SK-N-SH treated with all-trans-retinoic acid at 6 μM for 48 hours (cell line): ENCODE measurements at regions not wholly inside any gene's neighbourhood (a gene's known extent, or its start where the extent isn't known, plus 50 kb on each side); places are given as distances from the start of the nearest gene placed in this dataset.

Experiments used
- ATAC-seq: fragments of 200-7000 bp; cut with Tn5 transposase; 3 replicates; pipeline ENCODE4 v1.9.1; 2020; ENCODE audit warnings: mild to moderate bottlenecking, moderate library complexity
- ARNTL ChIP-seq: fragments of 450-650 bp; formaldehyde crosslinking; IDR thresholded peaks from 2 replicates; pipeline ENCODE4 v1.5.0; 2020; ENCODE audit warnings: low read depth, mild to moderate bottlenecking, moderate library complexity, borderline replicate concordance
- BACH2 ChIP-seq: fragments of 250-450 bp; sonication (Bioruptor Pico); IDR thresholded peaks from 2 replicates; pipeline ENCODE4 v1.9.0; 2021; ENCODE audit warnings: mild to moderate bottlenecking, borderline replicate concordance
- CREB5 ChIP-seq: fragments of 250-450 bp; sonication (Bioruptor Pico); IDR thresholded peaks from 2 replicates; pipeline ENCODE4 v1.5.1; 2020; ENCODE audit warnings: low read depth, mild to moderate bottlenecking, moderate library complexity
- CSDC2 ChIP-seq: fragments of 250-450 bp; sonication (Bioruptor Pico); IDR thresholded peaks from 2 replicates; pipeline ENCODE4 v1.5.0; 2020; ENCODE audit warnings: mild to moderate bottlenecking, moderate library complexity
- ESRRG ChIP-seq: fragments of 250-450 bp; sonication (Bioruptor Pico); IDR thresholded peaks from 2 replicates; pipeline ENCODE4 v1.6.1; 2021; ENCODE audit warnings: mild to moderate bottlenecking
- GLIS3 ChIP-seq: fragments of 250-450 bp; sonication (Bioruptor Pico); IDR thresholded peaks from 2 replicates; pipeline ENCODE4 v1.5.0; 2020; ENCODE audit warnings: mild to moderate bottlenecking, moderate library complexity
- ISL1 ChIP-seq: fragments of 250-450 bp; sonication (Bioruptor Pico); IDR thresholded peaks from 2 replicates; pipeline ENCODE4 v2.1.2; 2022; ENCODE audit warnings: mild to moderate bottlenecking, moderate library complexity
- OSR1 ChIP-seq: fragments of 250-450 bp; sonication (Bioruptor Pico); IDR thresholded peaks from 2 replicates; pipeline ENCODE4 v1.8.0; 2022; ENCODE audit warnings: moderate library complexity, mild to moderate bottlenecking, inconsistent platforms
- POU6F1 ChIP-seq: fragments of 250-450 bp; sonication (Bioruptor Pico); IDR thresholded peaks from 2 replicates; pipeline ENCODE4 v1.8.0; 2021; ENCODE audit warnings: low read depth, mild to moderate bottlenecking, moderate library complexity, borderline replicate concordance
- RARB ChIP-seq: fragments of 250-450 bp; sonication (Bioruptor Pico); IDR thresholded peaks from 2 replicates; pipeline ENCODE4 v1.8.0; 2021; ENCODE audit warnings: mild to moderate bottlenecking, moderate library complexity
- SNAI2 ChIP-seq: fragments of 250-450 bp; sonication (Bioruptor Pico); IDR thresholded peaks from 2 replicates; pipeline ENCODE4 v1.5.0; 2020; ENCODE audit warnings: mild to moderate bottlenecking, moderate library complexity
- TCF4 ChIP-seq: fragments of 250-450 bp; sonication (Bioruptor Pico); IDR thresholded peaks from 2 replicates; pipeline ENCODE4 v1.8.0; 2021; ENCODE audit warnings: mild to moderate bottlenecking, moderate library complexity, borderline replicate concordance
- TOX ChIP-seq: fragments of 250-450 bp; sonication (Bioruptor Pico); IDR thresholded peaks from 2 replicates; pipeline ENCODE4 v1.8.0; 2021; ENCODE audit warnings: mild to moderate bottlenecking, moderate library complexity, borderline replicate concordance
- TSHZ2 ChIP-seq: fragments of 250-450 bp; sonication (Bioruptor Pico); IDR thresholded peaks from 2 replicates; pipeline ENCODE4 v1.5.0; 2020; ENCODE audit warnings: mild to moderate bottlenecking, moderate library complexity
- ZC3H10 ChIP-seq: fragments of 250-450 bp; sonication (Bioruptor Pico); IDR thresholded peaks from 2 replicates; pipeline ENCODE4 v1.5.1; 2021; ENCODE audit warnings: mild to moderate bottlenecking, moderate library complexity
- ZFP3 ChIP-seq: fragments of 250-450 bp; sonication (Bioruptor Pico); IDR thresholded peaks from 2 replicates; pipeline ENCODE4 v1.5.0; 2020; ENCODE audit warnings: mild to moderate bottlenecking, moderate library complexity
- ZFP30 ChIP-seq: fragments of 450-650 bp; formaldehyde crosslinking; IDR thresholded peaks from 2 replicates; pipeline ENCODE4 v1.5.0; 2022; ENCODE audit warnings: mild to moderate bottlenecking, moderate library complexity
- ZNF565 ChIP-seq: fragments of 450-650 bp; formaldehyde crosslinking; conservative IDR thresholded peaks from 2 replicates; pipeline ENCODE4 v1.5.0; 2020; ENCODE audit warnings: low read depth, mild to moderate bottlenecking, moderate library complexity
- ZNF70 ChIP-seq: fragments of 450-650 bp; formaldehyde crosslinking; IDR thresholded peaks from 2 replicates; pipeline ENCODE4 v1.5.0; 2020; ENCODE audit warnings: mild to moderate bottlenecking, moderate library complexity
- ZNF8 ChIP-seq: fragments of 450-650 bp; formaldehyde crosslinking; IDR thresholded peaks from 2 replicates; pipeline ENCODE4 v1.5.0; 2020; ENCODE audit warnings: mild to moderate bottlenecking, moderate library complexity
- TF ChIP-seq, protein P1 (sequence below): fragments of 250-450 bp; sonication (Bioruptor Pico); IDR thresholded peaks from 2 replicates; pipeline ENCODE4 v1.5.1; 2021; ENCODE audit warnings: mild to moderate bottlenecking, moderate library complexity

DNA sequence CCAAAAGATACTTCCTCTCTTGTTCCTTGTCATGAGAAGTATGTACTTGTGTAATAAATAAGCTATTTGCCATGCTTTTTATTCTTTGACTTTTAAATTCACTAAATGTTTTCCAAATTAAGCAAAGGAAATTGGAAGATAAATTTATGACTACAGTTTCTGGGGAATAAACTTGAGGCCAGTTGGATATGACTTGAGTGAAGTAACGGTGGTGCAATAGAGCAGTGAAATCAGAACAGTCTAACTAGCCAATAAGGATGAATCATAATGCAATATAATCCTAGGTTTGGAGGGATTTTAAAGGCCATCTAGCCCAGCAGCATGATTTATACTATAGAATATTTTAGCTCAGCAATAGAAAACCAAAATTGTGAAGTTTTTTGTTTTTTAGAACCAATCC lies 183.8 kb upstream of the TCF21 start (continued):
- TF ChIP-seq TSHZ2 (no peak), ESRRG (no peak), ZFP3 (CRISPR knock-in tag) (no peak), TOX (no peak), ZNF565 (CRISPR knock-in tag) (no peak)

- TF ChIP-seq ZNF70 (CRISPR knock-in tag), result no peak
- no peak for TF ChIP-seq ARNTL (CRISPR knock-in tag)
- TF ChIP-seq POU6F1 (CRISPR knock-in tag), result no peak
- no peak for TF ChIP-seq RARB
- no peak for TF ChIP-seq ZFP30 (CRISPR knock-in tag)
- TF ChIP-seq CSDC2 (CRISPR knock-in tag), result no peak
- TF ChIP-seq TCF4 (CRISPR knock-in tag), result no peak
- no peak for TF ChIP-seq GLIS3 (CRISPR knock-in tag)
- TF ChIP-seq ZNF565 (CRISPR knock-in tag), result no peak
- no peak for TF ChIP-seq BACH2 (CRISPR knock-in tag)
- TF ChIP-seq OSR1 (CRISPR knock-in tag), result no peak
- no peak for TF ChIP-seq SNAI2 (CRISPR knock-in tag)
- TF ChIP-seq ISL1, result no peak
- no peak for TF ChIP-seq TOX
- TF ChIP-seq CREB5, result no peak
- no peak for TF ChIP-seq TSHZ2
- ATAC-seq, result no peak
Measured at GRCh38 chr6:133705731-133706130, 183.2 kb upstream of the TCF21 start.

GRCh38 chr6:133707456-133707855 lies 181.5 kb upstream of the TCF21 start:
- no peak for TF ChIP-seq SNAI2 (CRISPR knock-in tag)
- no peak for TF ChIP-seq TCF4 (CRISPR knock-in tag)
- no peak for TF ChIP-seq ZFP3 (CRISPR knock-in tag)
- TF ChIP-seq ARNTL (CRISPR knock-in tag), result no peak
- no peak for TF ChIP-seq ISL1
- no peak for TF ChIP-seq ZNF8 (CRISPR knock-in tag)
- TF ChIP-seq OSR1 (CRISPR knock-in tag), result no peak
- TF ChIP-seq, all 23 proteins: peak for 0
- ATAC-seq, result no peak

DNA sequence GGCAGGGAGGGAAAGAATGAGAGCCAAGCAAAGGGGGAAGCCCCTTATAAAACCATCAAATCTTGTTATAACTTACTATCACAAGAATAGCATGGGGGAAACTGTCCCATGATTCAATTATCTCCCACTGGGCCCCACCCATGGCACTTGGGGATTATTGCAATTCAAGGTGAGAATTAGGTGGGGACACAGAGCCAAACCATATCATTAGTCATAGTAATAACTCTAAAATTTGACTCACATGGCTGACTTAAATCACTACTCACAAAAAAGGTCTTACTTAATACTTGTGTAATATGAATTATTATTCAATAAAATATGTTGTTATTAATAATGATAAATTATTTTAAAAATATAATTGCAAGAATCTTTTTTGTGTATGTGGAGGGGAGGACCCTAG lies 178.1 kb upstream of the TCF21 start:
- TF ChIP-seq TCF4 (CRISPR knock-in tag), result no peak
- no peak for TF ChIP-seq TOX
- TF ChIP-seq ZC3H10 (CRISPR knock-in tag), result no peak
- TF ChIP-seq ZFP3 (CRISPR knock-in tag), result no peak
- no peak for TF ChIP-seq RARB
- no peak for TF ChIP-seq POU6F1 (CRISPR knock-in tag)
- no peak for TF ChIP-seq SNAI2 (CRISPR knock-in tag)
- TF ChIP-seq ARNTL (CRISPR knock-in tag), result no peak
- no peak for TF ChIP-seq ZNF8 (CRISPR knock-in tag)
- TF ChIP-seq, protein P1, sequence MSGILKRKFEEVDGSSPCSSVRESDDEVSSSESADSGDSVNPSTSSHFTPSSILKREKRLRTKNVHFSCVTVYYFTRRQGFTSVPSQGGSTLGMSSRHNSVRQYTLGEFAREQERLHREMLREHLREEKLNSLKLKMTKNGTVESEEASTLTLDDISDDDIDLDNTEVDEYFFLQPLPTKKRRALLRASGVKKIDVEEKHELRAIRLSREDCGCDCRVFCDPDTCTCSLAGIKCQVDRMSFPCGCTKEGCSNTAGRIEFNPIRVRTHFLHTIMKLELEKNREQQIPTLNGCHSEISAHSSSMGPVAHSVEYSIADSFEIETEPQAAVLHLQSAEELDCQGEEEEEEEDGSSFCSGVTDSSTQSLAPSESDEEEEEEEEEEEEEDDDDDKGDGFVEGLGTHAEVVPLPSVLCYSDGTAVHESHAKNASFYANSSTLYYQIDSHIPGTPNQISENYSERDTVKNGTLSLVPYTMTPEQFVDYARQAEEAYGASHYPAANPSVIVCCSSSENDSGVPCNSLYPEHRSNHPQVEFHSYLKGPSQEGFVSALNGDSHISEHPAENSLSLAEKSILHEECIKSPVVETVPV (CRISPR knock-in tag), result no peak
- no peak for ATAC-seq
